C4-2B (cell line): ENCODE measurements at regions not wholly inside any gene's neighbourhood (a gene's known extent, or its start where the extent isn't known, plus 50 kb on each side); places are given as distances from the start of the nearest gene placed in this dataset.

Experiments used
- CTCF ChIP-seq: fragments of 450-650 bp; conservative IDR thresholded peaks from 2 replicates; pipeline ENCODE4 v1.5.1; 2017; ENCODE audit warnings: mild to moderate bottlenecking
- ZFX ChIP-seq: fragments of 450-650 bp; IDR thresholded peaks from 2 replicates; pipeline ENCODE4 v1.6.1; 2017

GRCh38 chr11:114876234-114876633 is 197.9 kb downstream of the NXPE2 start:
- no peak for TF ChIP-seq CTCF
- TF ChIP-seq ZFX = no peak
